Epidermal melanocyte (primary cell): ENCODE measurements at regions not wholly inside any gene's neighbourhood (a gene's known extent, or its start where the extent isn't known, plus 50 kb on each side); places are given as distances from the start of the nearest gene placed in this dataset.
"Not testable (repeated sequence)": the region's sequence is repeated elsewhere in the genome, so short reads cannot be mapped to it uniquely, and the experiment has no call there.

Experiments
- DNase-seq: peaks from one replicate; pipeline ENCODE4 v3.0.0; 2011; ENCODE audit warnings: low spot score; ENCODE audit not compliant: insufficient read length

DNA sequence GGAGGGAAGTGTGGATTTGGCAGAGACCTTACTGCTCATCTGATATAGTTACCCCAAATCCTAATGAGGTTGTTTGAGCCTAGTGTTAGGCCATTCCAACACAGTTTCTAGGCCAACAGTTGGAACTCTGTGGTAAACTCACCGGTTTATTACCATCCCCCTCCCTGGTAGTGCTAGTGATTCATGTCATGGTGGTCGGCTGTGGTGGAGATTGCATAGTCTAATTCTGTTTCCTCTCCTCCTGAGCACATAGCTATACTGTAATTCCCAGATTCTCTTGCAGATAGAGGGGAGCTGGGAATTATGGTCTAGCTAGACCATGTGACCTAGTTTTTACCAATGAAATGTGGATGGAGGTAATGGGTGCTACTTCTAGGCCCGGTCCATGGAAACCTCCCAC lies 123.7 kb upstream of the KIF26B start:
- no peak for DNase-seq

DNA sequence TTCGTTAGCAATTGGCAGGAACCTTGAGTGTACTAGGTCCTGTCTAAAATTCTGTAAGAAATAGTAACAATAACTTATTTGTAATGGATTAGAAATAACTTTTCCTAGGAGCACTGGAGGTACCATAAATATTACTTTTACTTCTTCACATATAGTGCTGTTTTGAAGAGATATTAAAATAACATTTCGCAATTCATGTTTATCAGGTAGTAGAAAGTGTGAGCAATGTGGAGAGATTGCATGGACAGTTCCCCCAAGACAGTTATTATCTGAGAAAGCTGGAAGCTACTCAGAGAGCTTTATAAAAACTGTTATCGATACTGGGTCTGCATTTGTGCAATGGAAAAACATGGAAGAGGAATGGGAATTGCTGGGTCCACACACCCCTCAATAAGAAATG lies 128.5 kb upstream of the KIF26B start:
- DNase-seq: no peak

DNA sequence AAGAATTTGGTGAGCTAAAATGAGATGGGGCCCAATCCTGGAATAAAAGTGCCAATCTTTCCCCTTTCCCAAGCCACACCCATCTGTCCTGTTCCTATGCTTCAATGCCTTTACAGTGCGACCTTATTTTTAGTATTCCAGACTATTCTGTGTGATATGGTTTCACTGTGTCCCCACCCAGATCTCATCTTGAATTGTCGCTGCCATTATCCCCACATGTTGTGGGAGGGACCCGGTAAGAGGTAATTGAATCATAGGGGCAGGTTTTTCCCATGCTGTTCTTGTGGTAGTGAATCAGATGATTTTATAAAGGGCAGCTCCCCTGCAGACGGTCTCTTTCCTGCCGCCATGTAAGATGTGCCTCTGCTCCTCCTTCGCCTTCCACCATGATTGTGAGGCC lies 129.3 kb upstream of the KIF26B start:
- DNase-seq: no peak

DNA sequence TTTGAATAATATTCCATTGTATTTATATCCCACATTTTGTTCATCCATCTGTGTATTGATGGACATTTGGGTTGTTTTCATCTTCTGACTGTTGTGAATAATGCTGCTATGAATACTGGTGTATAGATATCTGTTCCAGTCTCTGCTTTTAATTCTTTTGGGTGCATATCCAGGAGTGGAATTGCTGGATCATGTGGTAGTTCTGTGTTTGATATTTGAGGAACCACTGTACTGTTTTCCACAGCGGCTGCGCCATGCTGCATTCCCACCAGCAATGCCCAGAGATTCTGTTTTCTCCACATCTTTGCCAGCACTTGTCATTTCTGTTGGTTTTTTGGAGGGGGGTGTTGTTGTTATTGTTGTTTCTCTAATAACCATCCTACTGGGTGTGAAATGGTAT lies 131.6 kb upstream of the KIF26B start:
- DNase-seq: no peak

DNA sequence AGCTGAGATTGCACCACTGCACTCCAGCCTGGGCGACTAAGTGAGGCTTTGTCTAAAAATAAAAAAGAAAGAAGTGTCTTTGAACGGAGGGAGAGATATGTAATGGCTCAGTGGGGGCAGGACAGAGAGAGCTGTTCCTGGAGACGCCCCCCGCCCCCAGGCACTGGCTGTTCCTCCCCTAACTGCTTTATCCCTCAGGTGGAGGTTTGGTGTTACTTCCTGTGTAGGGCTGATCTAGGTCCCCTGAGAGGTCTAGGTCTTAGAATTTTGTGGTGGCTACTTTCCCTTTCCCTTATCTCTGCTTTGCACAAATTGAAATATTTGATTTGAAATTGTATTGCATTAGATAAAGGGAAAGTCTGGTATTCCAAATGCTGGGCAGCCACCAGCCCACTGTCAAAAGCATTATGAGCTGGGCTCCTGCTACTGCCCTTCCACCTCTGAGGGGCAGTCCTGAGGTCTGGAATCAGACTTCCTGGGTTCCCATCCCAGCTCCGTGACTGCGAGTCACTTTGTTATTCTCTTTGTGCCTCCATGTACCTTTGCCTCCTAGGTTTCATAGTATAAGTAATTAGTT lies 134.8 kb upstream of the KIF26B start:
- no peak for DNase-seq

DNA sequence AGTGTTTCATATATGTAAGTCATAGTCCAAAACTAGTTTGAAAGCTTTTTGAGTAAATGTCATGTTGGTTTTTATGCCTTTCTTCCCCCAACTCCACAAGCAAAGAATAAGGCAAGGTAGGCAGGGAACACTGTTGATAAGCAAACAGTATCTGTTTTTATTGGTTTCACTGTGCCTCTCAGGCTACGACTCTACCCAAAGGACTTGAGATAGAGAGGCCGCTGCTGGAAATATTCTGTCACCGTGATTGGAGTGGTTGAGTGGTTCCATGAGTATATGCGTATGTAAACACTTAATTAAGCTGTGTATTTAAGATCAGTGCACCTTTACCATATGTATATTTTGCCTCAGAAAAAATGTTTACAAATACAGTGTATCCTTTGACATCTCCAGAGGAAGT lies 138.1 kb upstream of the KIF26B start:
- DNase-seq: no peak

DNA sequence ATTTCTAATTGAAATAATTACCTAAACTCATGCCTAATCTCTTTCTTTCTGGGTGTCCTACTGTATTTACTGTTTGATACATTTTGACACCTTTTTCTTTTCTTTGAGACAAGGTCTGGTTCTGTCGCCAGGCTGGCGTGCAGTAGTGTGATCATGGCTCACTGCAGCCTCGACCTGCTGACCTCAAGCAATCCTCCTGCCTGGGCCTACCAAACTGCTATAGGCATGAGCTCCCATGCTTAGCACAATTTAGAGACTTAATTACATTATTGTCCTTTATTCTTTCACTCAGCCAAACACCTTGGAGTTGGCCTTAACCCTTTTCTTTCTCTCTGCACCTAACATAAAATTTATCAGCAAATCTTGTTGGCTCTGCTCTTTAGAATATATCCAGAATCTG lies 139.8 kb upstream of the KIF26B start:
- no peak for DNase-seq

DNA sequence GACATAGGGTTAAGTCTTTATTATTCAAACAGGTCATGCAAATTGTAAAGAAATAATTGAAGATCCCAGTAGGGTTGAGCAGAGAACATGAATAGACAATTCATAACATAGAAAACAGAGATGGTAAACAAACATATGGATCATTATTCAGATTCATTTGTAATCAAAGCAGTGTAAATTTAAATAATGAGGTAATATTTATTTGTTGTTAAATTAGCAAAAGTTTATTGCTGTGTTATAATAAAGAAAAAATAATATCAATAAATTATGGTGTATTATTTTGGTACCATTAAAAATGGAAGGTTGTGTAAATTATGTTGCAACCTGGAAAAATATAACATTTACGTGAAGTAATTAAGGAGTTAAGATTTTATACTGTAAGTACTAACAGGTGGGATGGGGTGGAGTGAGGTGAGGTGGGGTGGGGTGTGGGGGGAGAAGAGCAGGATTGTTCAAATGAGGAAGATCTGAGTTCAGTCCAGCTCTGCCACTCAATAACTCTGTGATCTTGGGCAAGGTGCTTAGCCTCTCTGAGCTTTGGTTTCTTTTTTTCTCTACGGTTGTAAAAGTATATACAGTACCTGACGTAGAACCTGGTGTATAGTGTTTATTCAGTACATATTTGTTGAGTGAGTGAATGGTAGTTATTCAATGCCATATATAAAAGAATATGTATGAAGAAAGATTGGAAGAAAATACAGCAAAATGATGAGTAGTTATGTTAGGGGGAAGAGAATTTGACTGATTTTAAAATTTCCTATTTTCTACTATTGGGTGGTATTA lies 140.3 kb upstream of the KIF26B start:
- no peak for DNase-seq

DNA sequence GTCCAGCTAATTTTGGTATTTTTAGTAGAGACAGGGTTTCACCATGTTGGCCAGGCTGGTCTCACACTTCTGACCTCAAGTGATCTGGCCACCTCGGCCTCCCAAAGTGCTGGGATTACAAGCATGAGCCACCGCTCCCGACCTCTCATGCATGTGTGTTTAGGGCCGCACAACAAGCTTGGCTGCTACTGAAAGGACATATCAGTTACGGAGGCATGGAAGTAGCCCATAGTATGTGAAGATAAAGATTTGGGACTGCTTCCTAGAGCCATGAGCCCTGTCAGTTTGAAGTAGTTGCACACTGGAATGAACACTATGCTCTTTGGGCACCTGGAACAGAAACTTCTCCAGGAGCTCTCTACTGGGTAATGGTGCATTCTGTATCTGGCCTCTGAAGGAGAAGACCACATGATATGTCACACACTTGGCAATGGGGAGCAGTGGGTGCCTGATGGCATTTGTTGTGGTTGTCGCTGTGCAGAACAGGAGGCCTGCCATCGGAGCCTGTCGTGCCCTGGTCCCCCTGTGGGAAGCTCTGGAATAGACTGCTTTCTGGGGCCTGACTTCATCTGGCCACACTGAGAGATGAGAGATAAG lies 144.7 kb upstream of the KIF26B start:
- no peak for DNase-seq

DNA sequence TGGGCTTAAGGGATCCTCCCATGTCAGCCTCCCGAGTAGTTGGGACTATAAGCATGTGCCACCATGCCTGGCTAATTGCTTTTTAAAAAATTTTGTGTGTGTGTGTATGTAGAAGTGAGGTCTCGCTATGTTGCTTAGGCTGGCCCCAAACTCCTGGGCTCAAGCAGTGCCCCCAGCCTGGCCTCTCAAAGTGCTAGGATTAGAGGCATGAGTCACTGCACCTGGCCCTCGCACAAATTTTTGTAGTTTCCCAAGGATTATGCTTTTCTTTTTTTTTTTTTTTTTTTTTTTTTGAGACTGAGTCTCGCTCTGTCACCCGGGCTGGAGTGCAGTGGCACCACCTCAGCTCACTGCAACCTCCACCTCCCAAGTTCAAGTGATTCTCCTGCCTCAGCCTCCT lies 144.4 kb upstream of the HNRNPU start:
- no peak for DNase-seq

DNA sequence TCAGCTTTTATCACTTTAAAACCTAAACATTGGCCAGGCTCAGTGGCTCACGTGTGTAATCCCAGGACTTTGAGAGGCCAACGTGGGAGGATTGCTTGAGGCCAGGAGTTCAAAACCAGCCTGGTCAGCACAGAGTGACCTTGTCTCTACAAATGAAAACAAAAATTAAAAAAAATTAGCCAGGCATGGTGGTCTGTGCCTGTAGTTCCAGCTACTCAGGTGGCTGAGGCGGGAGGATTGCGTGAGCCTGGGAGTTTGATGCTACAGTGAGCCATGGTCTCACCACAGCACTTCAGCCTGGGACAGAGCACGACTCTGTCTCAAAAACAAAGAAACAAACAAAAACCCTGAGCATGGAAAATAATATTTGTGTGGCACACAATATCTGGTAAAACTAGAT lies 143.5 kb upstream of the HNRNPU start:
- DNase-seq: no peak

DNA sequence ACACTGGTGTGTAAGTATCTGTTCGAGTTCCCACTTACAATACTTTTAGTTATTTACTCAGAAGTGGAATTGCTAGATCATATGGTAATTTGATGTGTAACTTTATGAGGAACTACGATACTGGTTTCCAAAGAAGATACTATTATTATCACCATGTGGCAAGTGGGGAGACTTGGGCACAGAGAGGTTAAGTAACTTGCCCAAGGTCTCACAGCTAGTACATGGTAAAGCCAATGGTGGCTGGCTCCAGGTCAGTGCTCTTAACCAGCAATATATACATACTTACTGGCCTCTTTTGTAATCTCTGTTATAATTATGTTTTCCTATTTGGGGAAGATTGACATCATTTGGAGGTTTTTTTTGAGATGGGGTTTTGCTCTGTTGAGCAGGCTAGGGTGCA lies 138.9 kb upstream of the HNRNPU start:
- no peak for DNase-seq

DNA sequence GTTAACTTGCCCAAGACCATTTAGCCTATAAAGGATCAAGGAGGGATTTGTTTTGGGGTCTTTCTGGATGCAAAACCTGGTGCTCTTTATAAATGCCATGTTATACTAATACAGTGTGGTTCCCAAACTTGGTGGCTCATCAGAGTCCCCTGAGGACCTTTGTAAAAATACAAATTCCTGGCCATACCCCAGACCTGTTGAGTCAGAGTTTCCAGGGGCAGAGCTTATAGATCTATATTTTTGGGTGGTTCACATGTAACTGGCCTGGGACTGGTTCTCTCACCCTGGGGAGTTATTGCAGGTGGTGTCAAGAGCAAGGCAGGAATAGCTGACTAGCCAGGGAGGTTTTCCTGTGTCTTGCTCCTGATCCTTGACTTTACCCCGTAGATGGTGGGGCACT lies 136.9 kb upstream of the HNRNPU start:
- DNase-seq: no peak

DNA sequence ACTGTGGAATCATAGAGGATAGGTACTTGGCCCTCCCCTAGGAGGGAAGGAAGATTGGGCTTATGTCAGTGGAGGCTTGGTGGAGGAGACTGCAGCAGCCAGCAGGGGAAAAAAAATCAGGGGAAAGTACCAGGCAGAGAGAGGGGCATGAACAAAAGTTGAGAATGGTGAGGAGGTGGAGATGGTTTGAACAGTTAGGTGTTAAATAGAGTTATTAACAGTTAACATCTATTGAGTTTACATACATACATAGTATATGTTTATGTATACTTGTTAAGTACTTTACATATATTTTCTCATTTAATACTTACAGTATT lies 136.5 kb upstream of the HNRNPU start:
- no peak for DNase-seq

DNA sequence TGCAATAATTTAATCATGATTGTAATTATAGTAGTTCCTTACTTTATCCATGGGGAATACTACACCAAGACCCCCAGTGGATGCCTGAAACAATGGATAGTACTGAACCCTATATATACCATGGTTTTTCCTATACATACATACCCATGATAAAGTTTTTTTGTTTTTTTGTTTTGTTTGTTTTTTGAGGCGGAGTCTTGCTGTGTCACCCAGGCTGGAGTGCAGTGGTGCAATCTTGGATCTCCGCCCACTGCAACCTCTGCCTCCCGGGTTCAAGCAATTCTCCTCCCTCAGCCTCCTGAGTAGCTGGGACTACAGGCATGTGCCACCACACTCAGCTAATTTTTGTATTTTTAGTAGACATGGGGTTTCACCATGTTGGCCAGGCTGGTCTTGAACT lies 135.3 kb upstream of the HNRNPU start:
- not testable (repeated sequence) for DNase-seq

DNA sequence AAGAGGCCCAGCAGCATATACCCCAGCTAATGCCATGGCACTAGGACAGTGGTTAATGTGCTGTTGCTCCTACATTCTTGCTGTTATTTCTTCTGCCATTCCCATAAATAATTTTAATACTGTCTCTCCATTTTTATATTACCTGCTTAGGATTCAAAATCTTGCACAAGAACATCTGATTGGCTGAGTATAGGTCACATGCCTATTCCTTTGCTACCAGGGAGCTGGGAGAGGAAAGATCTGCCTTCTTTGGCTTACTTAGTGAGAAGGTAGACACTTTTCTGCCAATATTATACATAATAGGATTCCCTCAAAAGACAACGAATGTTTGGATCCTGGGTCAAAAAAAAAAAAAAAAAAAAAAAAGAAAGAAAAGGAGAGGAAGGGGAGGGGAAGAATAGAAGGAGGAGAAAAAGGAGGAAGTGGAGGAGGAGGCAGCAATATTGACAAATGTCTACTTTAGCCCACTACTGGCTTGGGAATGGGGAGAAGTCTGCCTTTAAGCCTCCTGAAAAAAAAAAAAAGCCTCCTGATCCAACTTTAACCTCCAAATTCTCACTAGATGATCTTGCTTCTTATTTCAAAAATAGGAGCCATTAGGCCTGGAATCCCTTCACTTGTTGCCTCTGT lies 134.5 kb upstream of the HNRNPU start:
- no peak for DNase-seq

DNA sequence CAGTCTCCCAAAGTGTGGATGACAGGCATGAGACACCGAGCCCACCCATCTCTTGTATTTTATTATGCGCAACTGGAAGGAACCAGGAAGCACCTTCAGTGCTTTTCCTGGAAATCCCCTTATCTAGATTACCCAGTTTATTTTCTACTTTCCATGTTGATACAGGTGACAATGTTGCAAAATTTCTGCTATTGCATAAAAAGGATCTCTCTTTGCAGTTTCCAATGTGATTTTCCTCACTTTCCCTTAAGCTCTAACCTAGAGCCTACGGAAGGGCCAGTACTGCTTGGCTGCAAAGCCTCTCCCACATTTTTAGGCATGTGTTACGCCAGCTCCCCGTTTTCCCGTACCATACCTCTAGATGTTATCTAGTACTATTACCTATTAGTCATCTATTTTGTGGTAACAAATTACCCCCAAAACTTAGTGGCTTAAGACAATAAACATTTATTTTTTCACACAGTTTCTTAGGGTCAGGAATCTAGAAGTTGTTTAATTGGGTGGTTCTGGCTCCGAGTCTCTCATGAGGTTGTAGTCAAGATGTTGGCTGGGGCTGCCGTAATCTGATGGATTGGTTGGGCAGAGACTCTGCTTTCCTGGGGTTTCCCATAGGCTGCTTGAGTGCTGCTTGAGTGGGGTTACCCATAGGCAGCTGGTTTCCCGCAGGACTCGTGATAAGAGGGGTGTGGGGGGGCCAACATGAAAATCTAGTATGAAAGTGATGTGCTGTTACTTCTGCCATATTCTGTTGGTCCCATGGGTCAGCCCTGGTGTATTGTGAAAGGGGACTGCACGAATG lies 131.5 kb upstream of the HNRNPU start:
- DNase-seq: no peak

DNA sequence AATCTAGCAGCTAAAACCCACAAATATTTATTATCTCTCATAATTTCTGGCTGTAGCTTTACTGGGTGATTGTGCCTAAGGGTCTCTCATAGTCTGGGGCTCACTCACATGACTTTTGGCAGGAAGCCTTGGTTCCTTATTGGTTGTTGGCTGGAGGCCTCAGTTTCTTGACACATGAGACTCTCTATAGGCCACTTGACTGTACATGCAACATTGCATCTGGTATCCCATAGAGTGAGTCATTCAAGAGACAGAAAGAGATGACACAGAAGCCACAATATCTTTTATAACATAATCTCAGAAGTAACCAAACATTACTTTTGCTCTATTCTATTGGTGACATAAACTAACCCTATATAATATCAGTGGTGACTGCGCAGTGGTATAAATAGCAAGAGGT lies 128.5 kb upstream of the HNRNPU start:
- no peak for DNase-seq

DNA sequence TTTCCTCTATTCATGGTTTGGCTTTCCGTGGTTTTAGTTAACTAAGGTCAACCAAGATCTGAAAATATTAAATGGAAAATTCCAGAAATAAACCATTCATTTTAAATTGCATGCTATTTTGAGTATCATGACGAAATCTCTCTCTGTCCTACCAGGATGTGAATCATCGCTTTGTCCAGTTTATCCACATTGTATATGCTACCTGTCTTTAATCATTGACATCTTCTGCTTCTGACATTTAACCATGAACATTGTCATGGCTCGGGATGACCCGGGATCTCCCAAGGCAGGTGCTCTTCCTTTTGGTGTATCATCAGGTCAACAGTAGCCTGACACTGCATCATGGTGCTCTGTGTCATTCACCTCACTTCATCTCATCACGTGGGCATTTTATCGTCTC lies 125.5 kb upstream of the HNRNPU start:
- DNase-seq: no peak

DNA sequence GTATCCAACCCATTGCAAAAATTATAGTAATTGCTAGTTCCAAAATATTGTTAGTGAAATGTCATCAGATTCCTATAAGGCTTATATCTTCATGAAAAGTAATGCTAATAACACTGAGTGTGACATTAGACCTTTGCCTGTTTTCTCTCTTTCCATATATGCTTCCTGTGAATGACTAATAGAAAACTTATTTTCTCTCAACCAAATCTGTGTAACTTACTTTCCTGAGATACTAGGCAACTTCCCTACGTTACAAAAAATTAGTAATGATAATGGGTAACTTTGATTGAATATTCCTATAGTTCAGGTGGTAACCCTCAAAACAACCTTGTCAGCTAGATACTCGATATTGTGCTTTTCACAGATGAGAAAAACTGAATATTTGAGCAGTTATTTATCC lies 124.2 kb upstream of the HNRNPU start:
- no peak for DNase-seq

DNA sequence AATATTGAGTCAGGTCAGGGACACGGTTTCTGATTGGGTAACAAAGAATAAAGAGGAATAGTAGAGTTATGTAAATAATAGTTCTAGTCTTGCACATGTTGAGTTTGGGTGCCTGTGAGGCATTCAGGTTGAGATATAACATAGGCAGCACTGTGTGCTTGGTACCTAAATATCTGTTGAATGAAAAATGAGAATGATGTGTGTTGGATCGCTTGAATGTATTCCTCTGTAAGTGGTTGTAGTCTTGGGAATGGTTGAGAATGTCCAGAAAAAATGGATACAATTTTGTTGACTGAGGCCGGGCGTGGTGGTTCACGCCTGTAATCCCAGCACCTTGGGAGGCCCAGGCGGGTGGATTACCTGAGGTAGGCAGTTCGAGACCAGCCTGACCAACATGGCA lies 116.3 kb upstream of the HNRNPU start:
- no peak for DNase-seq

DNA sequence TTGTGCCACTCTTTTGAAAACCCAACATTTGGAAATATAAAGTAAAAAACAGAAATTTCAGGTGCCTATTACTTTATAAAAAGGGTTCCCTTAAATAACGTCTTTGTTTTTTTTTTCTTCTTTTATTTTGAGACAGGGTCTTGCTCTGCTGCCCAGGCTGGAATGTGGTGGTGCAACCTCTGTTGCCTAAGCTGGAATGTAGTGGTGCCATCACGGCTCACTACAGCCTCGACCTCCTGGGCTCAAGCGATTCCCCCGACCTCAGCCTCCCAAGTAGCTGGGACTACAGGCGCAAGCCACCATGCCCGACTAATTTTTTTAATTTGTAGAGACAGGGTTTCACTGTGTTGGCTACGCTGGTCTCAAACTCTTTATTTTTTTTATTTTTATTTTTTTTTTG lies 110.2 kb upstream of the HNRNPU start:
- DNase-seq: no peak
